ENCODE measurements at regions not wholly inside any gene's neighbourhood (a gene's known extent, or its start where the extent isn't known, plus 50 kb on each side); places are given as distances from the start of the nearest gene placed in this dataset.
A peak's percentile ranks its signal among the peaks of the same experiment; 100 is the strongest.

- DNase-seq, result no peak
Observed at GRCh38 chr11:19394525-19395016, 153.8 kb upstream of the E2F8 start.

- DNase-seq, result no peak
Observed at GRCh38 chr11:19393941-19394340, 153.2 kb upstream of the E2F8 start.

- no peak for DNase-seq
Observed at GRCh38 chr11:19392847-19393518, 152.2 kb upstream of the E2F8 start.

GRCh38 chr11:19392321-19392720 is 151.6 kb upstream of the E2F8 start:
- no peak for DNase-seq

- DNase-seq, result no peak
Observed at GRCh38 chr11:19391652-19392051, 150.9 kb upstream of the E2F8 start.

GRCh38 chr11:19391026-19391425 is 150.3 kb upstream of the E2F8 start:
- DNase-seq, result no peak

GRCh38 chr11:19389787-19390303 is 149.1 kb upstream of the E2F8 start:
- DNase-seq, result no peak

GRCh38 chr11:19382131-19382611 is 141.4 kb upstream of the E2F8 start:
- DNase-seq, result peak; percentile 55

GRCh38 chr11:19380375-19380774 is 139.6 kb upstream of the E2F8 start:
- no peak for DNase-seq

GRCh38 chr11:19379465-19379864 is 138.7 kb upstream of the E2F8 start:
- DNase-seq, result no peak

GRCh38 chr11:19378814-19379213 is 138.1 kb upstream of the E2F8 start:
- no peak for DNase-seq

- DNase-seq, result no peak
Observed at GRCh38 chr11:19377881-19378280, 137.1 kb upstream of the E2F8 start.

GRCh38 chr11:19375440-19375839 is 134.7 kb upstream of the E2F8 start:
- DNase-seq, result no peak

- DNase-seq, result no peak
Observed at GRCh38 chr11:19374151-19374569, 133.4 kb upstream of the E2F8 start.

GRCh38 chr11:19372381-19372780 is 131.6 kb upstream of the E2F8 start:
- DNase-seq, result no peak

- DNase-seq, result no peak
Observed at GRCh38 chr11:19370100-19370861, 129.5 kb upstream of the E2F8 start.

- peak; percentile 68 for DNase-seq
Observed at GRCh38 chr11:19368726-19369375, 128.1 kb upstream of the E2F8 start.

- no peak for DNase-seq
Observed at GRCh38 chr11:19366992-19367709, 126.4 kb upstream of the E2F8 start.

- no peak for DNase-seq
Observed at GRCh38 chr11:19365743-19366410, 125.1 kb upstream of the E2F8 start.

GRCh38 chr11:19359221-19360000 is 118.7 kb upstream of the E2F8 start:
- DNase-seq, result no peak

- no peak for DNase-seq
Observed at GRCh38 chr11:19357943-19358342, 117.2 kb upstream of the E2F8 start.

Data from NCI-H2227 treated with DMSO at 0.1 percent for 48 hours (cell line).